ENCODE measurements at regions not wholly inside any gene's neighbourhood (a gene's known extent, or its start where the extent isn't known, plus 50 kb on each side); places are given as distances from the start of the nearest gene placed in this dataset.

DNA sequence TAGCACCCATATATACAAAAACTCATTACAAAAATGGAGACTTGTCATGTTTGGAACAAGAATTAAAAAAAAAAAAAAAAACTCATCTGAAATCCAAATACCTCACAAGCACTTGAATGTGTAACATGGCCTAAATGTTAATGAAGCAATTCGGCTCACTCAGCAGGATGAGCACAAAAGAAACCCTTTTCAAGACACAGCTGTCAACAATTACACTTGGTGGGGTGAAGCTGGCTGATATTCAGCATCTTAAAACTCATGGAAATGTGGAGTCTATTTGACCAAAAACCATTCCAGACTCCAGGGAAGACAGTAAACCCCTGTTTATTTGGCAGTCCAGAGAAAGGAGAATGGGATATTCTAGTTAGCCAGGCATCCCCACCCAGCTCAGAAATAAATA lies 205.4 kb upstream of the TSC22D2 start:
- Histone ChIP-seq H3K36me3 (no peaks in the 10 kb centered on the region), H3K9me3 (no peaks in the 10 kb centered on the region), H3K27me3 (replicated peaks; ENCODE audit: insufficient read depth) (no peaks in the 10 kb centered on the region), H3K4me1 (replicated peaks) (no peaks in the 10 kb centered on the region), H3K27ac (no peak overlapping the region), H3K4me3 (no peak overlapping the region)
- TF ChIP-seq, protein P1, sequence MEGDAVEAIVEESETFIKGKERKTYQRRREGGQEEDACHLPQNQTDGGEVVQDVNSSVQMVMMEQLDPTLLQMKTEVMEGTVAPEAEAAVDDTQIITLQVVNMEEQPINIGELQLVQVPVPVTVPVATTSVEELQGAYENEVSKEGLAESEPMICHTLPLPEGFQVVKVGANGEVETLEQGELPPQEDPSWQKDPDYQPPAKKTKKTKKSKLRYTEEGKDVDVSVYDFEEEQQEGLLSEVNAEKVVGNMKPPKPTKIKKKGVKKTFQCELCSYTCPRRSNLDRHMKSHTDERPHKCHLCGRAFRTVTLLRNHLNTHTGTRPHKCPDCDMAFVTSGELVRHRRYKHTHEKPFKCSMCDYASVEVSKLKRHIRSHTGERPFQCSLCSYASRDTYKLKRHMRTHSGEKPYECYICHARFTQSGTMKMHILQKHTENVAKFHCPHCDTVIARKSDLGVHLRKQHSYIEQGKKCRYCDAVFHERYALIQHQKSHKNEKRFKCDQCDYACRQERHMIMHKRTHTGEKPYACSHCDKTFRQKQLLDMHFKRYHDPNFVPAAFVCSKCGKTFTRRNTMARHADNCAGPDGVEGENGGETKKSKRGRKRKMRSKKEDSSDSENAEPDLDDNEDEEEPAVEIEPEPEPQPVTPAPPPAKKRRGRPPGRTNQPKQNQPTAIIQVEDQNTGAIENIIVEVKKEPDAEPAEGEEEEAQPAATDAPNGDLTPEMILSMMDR (IDR thresholded peaks at IDR 0.05): no peak
- no peak for TF ChIP-seq POLR2A (IDR thresholded peaks at IDR 0.05)
- TF ChIP-seq POLR2AphosphoS5 (IDR thresholded peaks at IDR 0.05): no peak
- 75% methylated on average over 1 of the region's 1 CpG for WGBS
- intact Hi-C loops (cut with DNase I): no loop called here
- DNase-seq (ENCODE audit: low spot score): no peak

DNA sequence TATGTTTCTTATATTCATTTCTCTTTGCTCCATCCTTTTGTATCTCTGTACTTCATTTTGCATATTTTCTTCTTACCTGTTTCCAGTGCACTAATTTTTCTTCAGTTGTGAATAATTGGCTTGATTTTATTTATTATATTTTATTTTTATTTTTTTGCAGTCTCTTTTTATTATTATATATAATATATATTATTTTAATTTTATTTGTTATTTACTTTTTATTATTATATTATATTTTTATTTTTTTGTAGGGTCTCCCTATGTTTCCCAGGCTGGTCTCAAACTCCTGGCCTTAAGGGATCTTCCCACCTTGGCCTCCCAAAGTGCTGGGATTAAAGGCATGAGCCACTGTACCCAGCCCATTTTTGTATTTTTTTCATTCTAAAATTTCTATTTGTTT lies 213.1 kb upstream of the TSC22D2 start:
- intact Hi-C loops (cut with DNase I): no loop called here
- TF ChIP-seq, protein P1 (IDR thresholded peaks at IDR 0.05): no peak
- TF ChIP-seq POLR2A (IDR thresholded peaks at IDR 0.05): no peak
- no peak for TF ChIP-seq POLR2AphosphoS5 (IDR thresholded peaks at IDR 0.05)
- H3K4me1 ChIP-seq (replicated peaks): no peaks in the 10 kb centered on the region
- H3K4me3 ChIP-seq: no peak overlapping the region
- H3K27me3 ChIP-seq (replicated peaks; ENCODE audit: insufficient read depth): no peaks in the 10 kb centered on the region
- no peak overlapping the region for H3K27ac ChIP-seq
- H3K9me3 ChIP-seq: no peaks in the 10 kb centered on the region
- no peak for DNase-seq (ENCODE audit: low spot score)
- no peaks in the 10 kb centered on the region for H3K36me3 ChIP-seq

DNA sequence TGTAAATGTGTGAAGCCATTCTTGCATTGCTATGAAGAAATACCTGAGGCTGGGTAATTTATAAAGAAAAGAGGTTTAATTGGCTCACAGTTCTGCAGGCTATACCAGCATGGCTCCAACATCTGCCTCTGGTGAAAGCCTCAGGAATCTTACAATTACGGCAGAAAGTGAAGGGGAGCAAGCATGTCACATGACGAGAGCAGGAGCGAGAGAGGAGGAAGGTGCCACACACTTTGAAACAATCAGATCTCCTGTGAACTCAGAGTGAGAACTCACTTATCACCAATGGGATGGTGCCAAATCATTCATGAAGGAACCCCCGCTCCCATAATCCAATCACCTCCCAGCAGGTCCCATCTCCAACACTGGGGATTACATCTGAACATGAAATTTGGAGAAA lies 213.6 kb upstream of the TSC22D2 start:
- no peak overlapping the region for H3K4me3 ChIP-seq
- DNase-seq (ENCODE audit: low spot score): no peak
- no peaks in the 10 kb centered on the region for H3K36me3 ChIP-seq
- H3K27ac ChIP-seq: no peak overlapping the region
- H3K9me3 ChIP-seq: no peaks in the 10 kb centered on the region
- no peaks in the 10 kb centered on the region for H3K27me3 ChIP-seq (replicated peaks; ENCODE audit: insufficient read depth)
- 79% methylated on average over 4 of the region's 4 CpGs for WGBS
- intact Hi-C loops (cut with DNase I): no loop called here
- H3K4me1 ChIP-seq (replicated peaks): no peaks in the 10 kb centered on the region
- no peak for TF ChIP-seq POLR2AphosphoS5 (IDR thresholded peaks at IDR 0.05)
- TF ChIP-seq, protein P1 (IDR thresholded peaks at IDR 0.05): no peak
- no peak for TF ChIP-seq POLR2A (IDR thresholded peaks at IDR 0.05)

DNA sequence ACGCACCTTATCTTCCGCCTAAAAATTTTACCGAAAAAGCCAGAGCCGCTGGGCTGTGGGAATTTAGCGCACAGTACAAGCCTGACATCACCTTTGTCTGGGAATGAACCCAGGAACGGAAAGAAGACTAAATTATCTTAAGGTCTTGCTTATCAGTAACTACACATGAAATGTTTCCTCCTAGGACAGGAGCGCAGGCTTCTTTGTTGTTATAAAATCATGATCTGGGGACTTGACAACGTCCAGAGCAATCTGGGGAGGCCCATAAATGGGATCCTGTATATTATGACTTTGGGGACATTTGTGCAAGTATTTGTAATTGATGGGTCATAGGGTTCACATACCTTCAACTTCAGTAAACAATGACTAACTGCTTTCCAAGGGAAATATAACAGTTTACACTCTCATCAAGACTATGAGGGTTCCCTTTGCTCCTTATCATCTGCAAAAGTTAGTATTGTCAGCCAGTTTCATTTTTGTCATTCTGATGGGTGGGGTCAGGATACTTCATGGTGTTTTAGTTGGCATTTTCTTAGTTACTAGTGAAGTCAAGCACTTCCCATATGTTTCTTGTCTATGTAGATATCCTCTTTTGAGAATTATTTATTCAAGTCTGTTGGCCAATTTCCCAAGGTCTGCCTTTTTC lies 213.9 kb upstream of the PFN2 start:
- WGBS: 11% methylated on average over 8 of the region's 8 CpGs
- intact Hi-C loops (cut with DNase I): loop anchor here (1.0 to 10.0 kb wide), 2 partner anchors 217 to 300 kb away; no protein-coding TSS in a partner anchor
- Histone ChIP-seq H3K36me3 (no peaks in the 10 kb centered on the region), H3K27me3 (replicated peaks; ENCODE audit: insufficient read depth) (no peaks in the 10 kb centered on the region), H3K4me1 (replicated peaks) (no peaks in the 10 kb centered on the region), H3K4me3 (no peak overlapping the region), H3K27ac (no peak overlapping the region), H3K9me3 (no peaks in the 10 kb centered on the region)
- no peak for DNase-seq (ENCODE audit: low spot score)
- TF ChIP-seq POLR2AphosphoS5 (IDR thresholded peaks at IDR 0.05) (no peak), POLR2A (IDR thresholded peaks at IDR 0.05) (no peak)
- TF ChIP-seq, protein P1 (IDR thresholded peaks at IDR 0.05): no peak
